Liver (tissue), 3 donors: ENCODE measurements at regions not wholly inside any gene's neighbourhood (a gene's known extent, or its start where the extent isn't known, plus 50 kb on each side); places are given as distances from the start of the nearest gene placed in this dataset.

Experiments
- CTCF ChIP-seq: fragments of 150-350 bp; IDR thresholded peaks from 2 replicates; pipeline ENCODE4 v1.5.1; 2017; ENCODE audit warnings: improper control_type of control experiment, low read depth, low read length; ENCODE audit not compliant: missing input control
- GABPA ChIP-seq, 2 donors: IDR thresholded peaks in 1 of 2; conservative IDR thresholded peaks in 1 of 2; 2 replicates each; pipeline ENCODE4 v1.6.1; 2016; ENCODE audit warnings: antibody characterized with exemption in 2 of 2, mild to moderate bottlenecking in 1 of 2, moderate library complexity in 1 of 2
- HNF4A ChIP-seq, 2 donors: conservative IDR thresholded peaks; 2 replicates each; pipeline ENCODE4 v1.6.1; 2016; ENCODE audit warnings: antibody characterized with exemption in 2 of 2, mild to moderate bottlenecking in 2 of 2
- MAX ChIP-seq: IDR thresholded peaks from 2 replicates; pipeline ENCODE4 v1.6.1; 2016; ENCODE audit warnings: antibody characterized with exemption
- SP1 ChIP-seq: IDR thresholded peaks from 2 replicates; pipeline ENCODE4 v1.6.1; 2018; ENCODE audit warnings: antibody characterized with exemption, mild to moderate bottlenecking
- YY1 ChIP-seq: IDR thresholded peaks from 2 replicates; pipeline ENCODE4 v1.6.1; 2016; ENCODE audit warnings: antibody characterized with exemption, mild to moderate bottlenecking
- ZBTB33 ChIP-seq: IDR thresholded peaks from 2 replicates; pipeline ENCODE4 v1.6.1; 2016; ENCODE audit warnings: antibody characterized with exemption
- donor health status: healthy.
- donor health status: healthy.

GRCh38 chr18:56026509-56026908 lies 438.5 kb upstream of the TCF4 start:
- TF ChIP-seq CTCF (no peak), ZBTB33 (no peak), MAX (no peak), YY1 (no peak), HNF4A (conservative IDR thresholded peaks at IDR 0.05) (no peak), SP1 (no peak), GABPA (IDR thresholded peaks at IDR 0.05 in 1 of 2, conservative IDR thresholded peaks at IDR 0.05 in 1 of 2) (no peak)
